ENCODE measurements at regions not wholly inside any gene's neighbourhood (a gene's known extent, or its start where the extent isn't known, plus 50 kb on each side); places are given as distances from the start of the nearest gene placed in this dataset.

DNA sequence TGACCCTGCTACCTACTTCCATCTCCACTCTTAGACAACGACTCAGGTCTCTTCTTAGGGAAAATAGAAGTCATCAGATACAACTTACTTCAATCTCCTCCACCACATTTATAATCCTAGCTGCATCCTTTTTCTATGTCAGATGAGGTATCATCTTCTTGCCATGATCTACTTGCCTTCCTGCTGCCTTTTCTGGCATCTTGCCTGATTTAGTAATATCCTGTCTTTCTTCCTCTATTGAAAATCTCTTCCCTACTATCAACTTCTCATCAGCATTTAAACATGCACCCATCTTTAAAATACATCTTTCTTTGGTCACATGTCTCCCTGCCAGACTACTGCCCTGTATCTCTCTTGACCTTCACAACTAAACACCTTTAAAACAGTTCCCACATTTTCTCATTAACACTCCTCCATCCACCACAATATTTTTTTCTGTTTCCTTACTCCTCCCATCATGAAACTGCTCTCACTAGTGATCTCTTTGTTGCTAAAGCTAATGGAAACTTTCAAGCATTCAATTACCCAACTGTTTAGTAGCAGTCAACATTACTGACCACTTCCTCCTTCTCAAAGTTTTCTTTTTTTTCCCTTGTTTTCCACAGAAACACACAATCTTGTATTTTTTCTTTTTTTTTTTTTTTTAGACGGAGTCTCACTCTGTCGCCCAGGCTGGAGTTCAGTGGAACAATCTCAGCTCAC, 100.8 kb upstream of the CXorf66 start:
- DNase-seq (ENCODE audit: low spot score), result no peak
- TF ChIP-seq CTCF (IDR thresholded peaks at IDR 0.05), result no peak
- ATAC-seq (ENCODE audit: low FRiP score), result no peak

DNA sequence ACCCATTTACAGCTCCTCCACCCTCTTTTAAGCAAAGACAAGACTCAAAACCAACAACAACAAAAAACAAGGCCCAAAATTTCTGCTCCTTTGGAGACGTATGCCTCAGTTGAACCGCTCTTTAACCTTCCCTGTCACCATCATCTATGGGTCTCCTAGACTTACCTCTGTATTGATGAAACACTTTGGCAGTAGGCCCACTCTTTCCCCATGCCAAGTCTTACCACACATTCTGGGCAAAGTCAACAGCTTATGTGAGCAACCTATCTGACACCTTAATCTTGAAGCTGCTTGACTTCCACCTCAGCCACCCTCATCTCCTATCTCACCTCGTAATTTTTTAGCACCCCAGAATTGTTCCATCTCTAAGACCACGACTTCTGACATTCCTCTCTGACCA, 99.7 kb upstream of the CXorf66 start:
- TF ChIP-seq CTCF (IDR thresholded peaks at IDR 0.05), result no peak
- ATAC-seq (ENCODE audit: low FRiP score) (no peak), DNase-seq (ENCODE audit: low spot score) (no peak)

GRCh38 chrX:140057001-140057411, 91.7 kb upstream of the CXorf66 start:
- TF ChIP-seq CTCF (IDR thresholded peaks at IDR 0.05), result peak in 1 of 3 donors; percentile 51
- peak; percentile 70 for ATAC-seq (ENCODE audit: low FRiP score)
- DNase-seq (ENCODE audit: low spot score), result peak; percentile 38

- ATAC-seq (ENCODE audit: low FRiP score) (no peak), DNase-seq (ENCODE audit: low spot score) (no peak)
- TF ChIP-seq CTCF (IDR thresholded peaks at IDR 0.05), result no peak
Observed at GRCh38 chrX:140053846-140054245, 88.5 kb upstream of the CXorf66 start.

GRCh38 chrX:140050906-140051305, 85.6 kb upstream of the CXorf66 start:
- TF ChIP-seq CTCF (IDR thresholded peaks at IDR 0.05), result no peak

GRCh38 chrX:140040386-140040785, 75.1 kb upstream of the CXorf66 start:
- no peak for ATAC-seq (ENCODE audit: low FRiP score)
- TF ChIP-seq CTCF (IDR thresholded peaks at IDR 0.05), result no peak
- DNase-seq (ENCODE audit: low spot score), result no peak

More at GRCh38 chrX:140050906-140051305, 85.6 kb upstream of the CXorf66 start:
- ATAC-seq (ENCODE audit: low FRiP score) (no peak), DNase-seq (ENCODE audit: low spot score) (no peak)

DNA sequence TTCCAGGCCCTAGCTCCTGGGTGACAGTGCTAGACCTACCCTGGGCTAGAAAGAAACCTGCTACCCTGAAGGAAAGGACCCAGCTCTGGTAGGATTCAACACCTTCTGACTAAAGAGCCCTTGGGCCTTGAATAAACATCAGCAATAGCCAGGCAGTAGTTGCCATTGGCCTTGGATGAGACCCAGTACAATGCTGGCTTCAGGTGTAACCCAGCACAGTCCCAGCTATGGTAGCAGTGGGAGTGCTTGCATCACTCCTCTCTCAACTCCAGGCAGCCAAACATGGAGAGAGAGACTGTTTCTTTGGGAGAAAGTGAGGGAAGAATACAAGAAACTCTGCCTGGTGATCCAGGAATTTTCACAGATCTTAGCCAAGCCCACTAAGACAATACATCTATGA, 73.5 kb upstream of the CXorf66 start:
- no peak for TF ChIP-seq CTCF (IDR thresholded peaks at IDR 0.05)
- DNase-seq (ENCODE audit: low spot score), result no peak
- no peak for ATAC-seq (ENCODE audit: low FRiP score)

Measured in omental fat pad (tissue), 3 donors.